SK-N-SH (cell line): ENCODE measurements at regions not wholly inside any gene's neighbourhood (a gene's known extent, or its start where the extent isn't known, plus 50 kb on each side); places are given as distances from the start of the nearest gene placed in this dataset.
A peak's percentile ranks its signal among the peaks of the same experiment; 100 is the strongest.

Source experiments
- CTCF ChIA-PET: fragments of 300-600, 350-600 bp; formaldehyde crosslinking; extraction: SDS; loops from one replicate; lab custom pipeline; 2021; lab: Yijun Ruan, JAX
- POLR2A ChIA-PET: fragments of 350-600 bp; sonication (Branson Sonifier 250); formaldehyde crosslinking; extraction: SDS; loops from one replicate; lab custom pipeline; 2020; ENCODE audit warnings: antibody characterized with exemption, inconsistent platforms; lab: Yijun Ruan, JAX
- DNase-seq: peaks from one replicate; pipeline ENCODE4 v3.0.0; 2012
- H2AFZ ChIP-seq: fragments of 200-600 bp; sonication (generic); 2 replicates; pipeline ENCODE4 v1.8.1; 2016; ENCODE audit warnings: antibody characterized with exemption, mild to moderate bottlenecking, low read depth
- H3F3A ChIP-seq: fragments of 200-600 bp; sonication (generic); replicated peaks from 2 replicates; pipeline ENCODE3; 2016; ENCODE audit warnings: antibody characterized with exemption, mild to moderate bottlenecking; ENCODE audit not compliant: insufficient read depth
- H3K27ac ChIP-seq, 2 experiments: fragments of 200-500 bp in 1 of 2; fragments of 200-600 bp in 1 of 2; sonication (Bioruptor generic) in 1 of 2; sonication (generic), shearing (Covaris generic) in 1 of 2; 2 replicates each; pipeline versions ENCODE4 v1.5.1 to v1.6.1; 2014 to 2016; ENCODE audit warnings: low read depth in 2 of 2, inconsistent platforms in 1 of 2, low read length in 1 of 2, mild to moderate bottlenecking in 1 of 2, mixed read lengths in 1 of 2
- H3K27me3 ChIP-seq: fragments of 200-600 bp; sonication (generic), shearing (Covaris generic); 2 replicates; pipeline ENCODE4 v1.6.1; 2016; ENCODE audit warnings: mixed run types; ENCODE audit not compliant: insufficient read depth
- H3K36me3 ChIP-seq, 2 experiments: fragments of 200-500 bp in 1 of 2; fragments of 200-600 bp in 1 of 2; sonication (Bioruptor generic) in 1 of 2; sonication (generic) in 1 of 2; replicated peaks in 1 of 2; 2 replicates each; pipeline versions ENCODE3 to v1.5.1; 2014 to 2016; ENCODE audit warnings: low read length in 1 of 2, mild to moderate bottlenecking in 1 of 2; ENCODE audit not compliant: insufficient read depth in 2 of 2, control insufficient read depth in 1 of 2
- H3K4me1 ChIP-seq, 2 experiments: fragments of 200-500 bp in 1 of 2; fragments of 200-600 bp in 1 of 2; sonication (Bioruptor generic) in 1 of 2; sonication (generic), shearing (Covaris generic) in 1 of 2; 2 replicates each; pipeline versions ENCODE4 v1.5.1 to v1.6.1; 2014 to 2016; ENCODE audit warnings: low read depth in 1 of 2, low read length in 1 of 2, mixed run types in 1 of 2; ENCODE audit not compliant: insufficient read depth in 2 of 2, control insufficient read depth in 1 of 2
- H3K4me2 ChIP-seq: fragments of 200-600 bp; sonication (generic), shearing (Covaris generic); 2 replicates; pipeline ENCODE4 v1.6.1; 2017; ENCODE audit warnings: mixed run types
- H3K4me3 ChIP-seq, 2 experiments: fragments of 200-500 bp in 1 of 2; fragments of 200-600 bp in 1 of 2; sonication (Bioruptor generic) in 1 of 2; sonication (generic), shearing (Covaris generic) in 1 of 2; 2 replicates each; pipeline versions ENCODE4 v1.5.1 to v1.8.1; 2014 to 2016; ENCODE audit warnings: low read depth in 2 of 2, inconsistent platforms in 1 of 2, low read length in 1 of 2, mild to moderate bottlenecking in 1 of 2, mixed read lengths in 1 of 2, moderate library complexity in 1 of 2
- H3K79me2 ChIP-seq: fragments of 200-600 bp; sonication (generic); 2 replicates; pipeline ENCODE4 v1.8.1; 2017; ENCODE audit warnings: mild to moderate bottlenecking; ENCODE audit not compliant: insufficient read depth
- H3K9ac ChIP-seq: fragments of 200-600 bp; sonication (generic); 2 replicates; pipeline ENCODE4 v1.6.1; 2017; ENCODE audit warnings: mixed run types
- H3K9me2 ChIP-seq: fragments of 200-600 bp; sonication (generic); 2 replicates; pipeline ENCODE4 v1.6.1; 2017; ENCODE audit warnings: mixed run types
- H3K9me3 ChIP-seq: fragments of 200-600 bp; sonication (generic); 2 replicates; pipeline ENCODE4 v1.6.1; 2017; ENCODE audit warnings: mixed run types, mild to moderate bottlenecking, moderate library complexity
- H4K20me1 ChIP-seq: fragments of 200-600 bp; sonication (generic); 2 replicates; pipeline ENCODE4 v1.6.1; 2017; ENCODE audit warnings: mild to moderate bottlenecking, mixed run types; ENCODE audit not compliant: insufficient read depth
- GABPA ChIP-seq: IDR thresholded peaks from 2 replicates; pipeline ENCODE4 v1.4.0; 2012; ENCODE audit warnings: low read depth, mild to moderate bottlenecking
- RCOR1 ChIP-seq: fragments of 150-350 bp; IDR thresholded peaks from 2 replicates; pipeline ENCODE4 v1.6.1; 2017; ENCODE audit warnings: antibody characterized with exemption, low read length
- SIN3A ChIP-seq: IDR thresholded peaks from 2 replicates; pipeline ENCODE4 v1.6.1; 2012; ENCODE audit warnings: low read depth, mild to moderate bottlenecking, low read length, moderate library complexity, borderline replicate concordance
- YY1 ChIP-seq: IDR thresholded peaks from 2 replicates; pipeline ENCODE4 v1.4.0; 2012; ENCODE audit warnings: low read depth, mild to moderate bottlenecking
- WGBS: methylation state at CpG from one replicate; pipeline ENCODE4 v1.1.6; 2017; ENCODE audit warnings: low lambda C conversion rate; 5-methylcytosine and 5-hydroxymethylcytosine counted together
- TF ChIP-seq, protein P1 (sequence below): IDR thresholded peaks from 2 replicates; pipeline ENCODE4 v1.4.0; 2012; ENCODE audit warnings: low read depth, borderline replicate concordance
- TF ChIP-seq, protein P2 (sequence below): IDR thresholded peaks from 2 replicates; pipeline ENCODE4 v1.4.0; 2012; ENCODE audit warnings: low read depth, borderline replicate concordance
- TF ChIP-seq, protein P3 (sequence below): IDR thresholded peaks from 2 replicates; pipeline ENCODE4; 2012

DNA sequence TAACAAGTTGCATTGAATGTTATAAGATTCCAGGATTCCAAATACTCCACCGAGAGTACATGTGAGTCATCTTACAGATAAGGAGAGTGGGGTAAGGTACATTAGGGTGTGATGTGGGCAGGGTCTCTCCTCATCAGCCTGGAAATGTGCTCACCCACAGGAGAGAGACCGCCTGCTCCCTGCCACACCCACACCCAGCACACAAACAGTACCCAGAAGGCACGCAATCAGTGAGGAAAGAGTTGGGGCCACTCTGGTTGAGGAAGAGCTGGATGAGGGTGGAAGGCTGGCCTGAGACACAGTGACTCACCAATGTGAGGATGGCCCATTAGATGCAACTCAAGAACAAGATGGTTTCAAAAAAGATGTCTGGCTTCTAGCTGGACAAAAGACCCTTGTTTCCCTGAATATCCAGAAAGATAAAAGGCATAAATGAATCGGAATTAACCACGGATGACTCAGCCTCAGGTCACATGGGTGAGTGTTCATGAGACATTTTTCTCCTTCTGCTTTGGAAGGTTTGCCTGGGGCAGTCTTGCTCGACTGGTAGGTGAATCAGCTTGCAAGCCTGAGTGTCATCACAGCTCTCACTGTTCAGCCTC is 51.1 kb upstream of the LHFPL2 start (continued):
- TF ChIP-seq, protein P1, sequence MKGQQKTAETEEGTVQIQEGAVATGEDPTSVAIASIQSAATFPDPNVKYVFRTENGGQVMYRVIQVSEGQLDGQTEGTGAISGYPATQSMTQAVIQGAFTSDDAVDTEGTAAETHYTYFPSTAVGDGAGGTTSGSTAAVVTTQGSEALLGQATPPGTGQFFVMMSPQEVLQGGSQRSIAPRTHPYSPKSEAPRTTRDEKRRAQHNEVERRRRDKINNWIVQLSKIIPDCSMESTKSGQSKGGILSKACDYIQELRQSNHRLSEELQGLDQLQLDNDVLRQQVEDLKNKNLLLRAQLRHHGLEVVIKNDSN, result peak; percentile 84
- TF ChIP-seq, protein P2, sequence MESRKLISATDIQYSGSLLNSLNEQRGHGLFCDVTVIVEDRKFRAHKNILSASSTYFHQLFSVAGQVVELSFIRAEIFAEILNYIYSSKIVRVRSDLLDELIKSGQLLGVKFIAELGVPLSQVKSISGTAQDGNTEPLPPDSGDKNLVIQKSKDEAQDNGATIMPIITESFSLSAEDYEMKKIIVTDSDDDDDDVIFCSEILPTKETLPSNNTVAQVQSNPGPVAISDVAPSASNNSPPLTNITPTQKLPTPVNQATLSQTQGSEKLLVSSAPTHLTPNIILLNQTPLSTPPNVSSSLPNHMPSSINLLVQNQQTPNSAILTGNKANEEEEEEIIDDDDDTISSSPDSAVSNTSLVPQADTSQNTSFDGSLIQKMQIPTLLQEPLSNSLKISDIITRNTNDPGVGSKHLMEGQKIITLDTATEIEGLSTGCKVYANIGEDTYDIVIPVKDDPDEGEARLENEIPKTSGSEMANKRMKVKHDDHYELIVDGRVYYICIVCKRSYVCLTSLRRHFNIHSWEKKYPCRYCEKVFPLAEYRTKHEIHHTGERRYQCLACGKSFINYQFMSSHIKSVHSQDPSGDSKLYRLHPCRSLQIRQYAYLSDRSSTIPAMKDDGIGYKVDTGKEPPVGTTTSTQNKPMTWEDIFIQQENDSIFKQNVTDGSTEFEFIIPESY, result no peak
- TF ChIP-seq RCOR1 (no peak), YY1 (peak; percentile 68; the same call in 1 of the 2 replicates), GABPA (no peak)
- TF ChIP-seq, protein P3, sequence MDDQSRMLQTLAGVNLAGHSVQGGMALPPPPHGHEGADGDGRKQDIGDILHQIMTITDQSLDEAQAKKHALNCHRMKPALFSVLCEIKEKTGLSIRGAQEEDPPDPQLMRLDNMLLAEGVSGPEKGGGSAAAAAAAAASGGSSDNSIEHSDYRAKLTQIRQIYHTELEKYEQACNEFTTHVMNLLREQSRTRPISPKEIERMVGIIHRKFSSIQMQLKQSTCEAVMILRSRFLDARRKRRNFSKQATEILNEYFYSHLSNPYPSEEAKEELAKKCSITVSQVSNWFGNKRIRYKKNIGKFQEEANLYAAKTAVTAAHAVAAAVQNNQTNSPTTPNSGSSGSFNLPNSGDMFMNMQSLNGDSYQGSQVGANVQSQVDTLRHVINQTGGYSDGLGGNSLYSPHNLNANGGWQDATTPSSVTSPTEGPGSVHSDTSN, result no peak; the same call in 1 of the 2 replicates

DNA sequence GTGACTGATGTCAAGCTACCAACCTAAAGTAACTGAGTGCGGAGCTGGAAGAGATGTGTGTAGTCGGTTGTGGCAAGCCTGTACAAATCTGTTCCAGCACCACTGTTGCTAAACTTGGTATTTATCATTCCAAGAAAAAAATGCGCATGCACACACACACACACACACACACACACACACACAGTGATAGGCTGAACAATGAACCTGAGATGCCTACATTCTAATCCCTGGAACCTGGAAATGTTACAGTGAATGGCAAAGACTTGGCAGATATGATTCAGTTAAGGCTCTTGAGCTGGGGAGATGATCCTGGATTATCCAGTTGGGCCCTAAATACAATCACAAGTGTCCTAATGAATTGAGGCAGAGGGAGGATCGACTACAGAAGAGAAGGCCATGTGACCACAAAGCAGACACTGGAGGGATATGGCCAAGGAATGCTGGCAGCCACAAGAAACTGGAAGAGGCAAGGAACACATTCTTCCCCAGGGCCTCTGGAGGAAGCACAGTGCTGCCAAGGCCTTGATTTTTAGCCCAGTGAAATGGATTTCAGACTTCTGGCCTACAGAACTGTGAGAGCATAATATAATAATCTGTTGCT is 49.7 kb upstream of the LHFPL2 start:
- POLR2A ChIA-PET, result no interaction called here
- peaks cover 0 to 6% of the 10 kb centered on the region in 2 experiments; a peak in 2 of 4 replicates for H3K4me1 ChIP-seq
- peak overlapping the region in 1 of 2 experiments; percentile 93; a peak in 1 of 4 replicates for H3K27ac ChIP-seq
- no peak for DNase-seq
- TF ChIP-seq SIN3A, result no peak
- TF ChIP-seq, protein P1, result peak; percentile 51; the same call in 1 of the 2 replicates
- CTCF ChIA-PET, result no interaction called here
- no peak overlapping the region for H3K9ac ChIP-seq
- H3K9me2 ChIP-seq, result no peaks in the 10 kb centered on the region
- 82% methylated on average over 4 of the region's 4 CpGs for WGBS
- peaks cover 21% of the 10 kb centered on the region for H3F3A ChIP-seq
- H3K36me3 ChIP-seq, result peaks cover 0 to 2% of the 10 kb centered on the region in 2 experiments
- H3K9me3 ChIP-seq, result no peaks in the 10 kb centered on the region; the same call in 1 of the 2 replicates
- H3K4me2 ChIP-seq, result no peak overlapping the region
- no peak overlapping the region for H3K4me3 ChIP-seq
- H4K20me1 ChIP-seq, result no peaks in the 10 kb centered on the region
- no peaks in the 10 kb centered on the region for H3K27me3 ChIP-seq
- no peaks in the 10 kb centered on the region for H3K79me2 ChIP-seq
- H2AFZ ChIP-seq, result peak overlapping the region; percentile 39; the same call in 1 of the 2 replicates
